ENCODE measurements at regions not wholly inside any gene's neighbourhood (a gene's known extent, or its start where the extent isn't known, plus 50 kb on each side); places are given as distances from the start of the nearest gene placed in this dataset.
A peak's percentile ranks its signal among the peaks of the same experiment; 100 is the strongest.
"Not testable (repeated sequence)": the region's sequence is repeated elsewhere in the genome, so short reads cannot be mapped to it uniquely, and the experiment has no call there.

DNA sequence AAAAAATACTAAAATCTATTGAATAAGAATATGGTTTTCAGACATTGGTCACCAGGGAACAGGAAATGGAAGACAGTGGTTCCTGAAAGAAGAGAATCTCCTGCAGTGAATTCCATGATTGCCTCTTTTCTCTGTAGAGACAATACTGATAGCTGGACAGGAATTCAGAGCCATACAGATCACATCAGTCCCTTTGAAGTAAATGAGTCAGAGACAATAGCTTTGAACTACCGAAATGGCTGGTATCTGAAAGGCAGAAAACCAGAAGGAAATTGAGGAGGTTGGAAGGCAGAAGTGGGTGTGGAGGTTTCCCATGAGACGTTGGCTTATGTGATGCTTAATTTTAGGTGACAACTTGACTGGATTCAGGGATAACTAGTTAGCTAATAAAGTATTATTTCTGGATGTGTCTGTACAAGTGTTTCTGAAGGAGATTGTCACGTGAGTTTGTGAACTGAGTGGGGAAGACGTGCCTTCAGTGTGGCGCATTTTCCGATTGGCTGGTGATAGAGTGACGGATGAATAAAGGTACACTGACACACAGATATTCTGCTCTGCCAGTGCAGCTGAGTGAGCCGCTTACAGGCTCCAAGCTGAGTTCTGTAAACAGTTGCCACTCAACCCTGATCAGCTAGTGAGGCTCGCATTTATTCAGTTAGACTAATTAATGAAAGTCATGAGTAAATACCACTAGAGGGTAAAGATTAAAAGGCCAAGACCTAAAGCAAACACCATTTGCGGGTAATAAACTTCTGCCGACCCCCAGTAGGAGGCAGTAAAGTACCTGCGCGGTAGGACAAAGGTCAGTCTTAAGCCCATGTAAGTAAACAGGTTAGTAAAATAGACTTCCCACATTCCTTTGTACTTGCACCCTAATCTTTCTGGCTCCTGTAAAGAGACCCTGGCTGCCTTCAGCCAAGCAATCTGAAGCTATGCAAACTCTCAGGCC is 1298.6 kb downstream of the SI start:
- in situ Hi-C loops (cut with HindIII; ENCODE audit: low pct_unique_long_range_greater_than_20kb, low sequenced_read_pairs), result no loop called here
- peak; percentile 39 for DNase-seq (ENCODE audit: low read depth, low spot score)

GRCh38 chr3:163776743-163777142 is 1301.6 kb downstream of the SI start:
- DNase-seq (ENCODE audit: low read depth, low spot score), result no peak
- in situ Hi-C loops (cut with HindIII; ENCODE audit: low pct_unique_long_range_greater_than_20kb, low sequenced_read_pairs), result no loop called here

- no peak for DNase-seq (ENCODE audit: low read depth, low spot score)
- in situ Hi-C loops (cut with HindIII; ENCODE audit: low pct_unique_long_range_greater_than_20kb, low sequenced_read_pairs), result no loop called here
Measured at GRCh38 chr3:163773136-163773535, 1305.2 kb downstream of the SI start.

GRCh38 chr3:163768048-163768447 is 1310.2 kb downstream of the SI start:
- DNase-seq (ENCODE audit: low read depth, low spot score), result no peak
- in situ Hi-C loops (cut with HindIII; ENCODE audit: low pct_unique_long_range_greater_than_20kb, low sequenced_read_pairs), result no loop called here

GRCh38 chr3:163766112-163766511 is 1312.2 kb downstream of the SI start:
- in situ Hi-C loops (cut with HindIII; ENCODE audit: low pct_unique_long_range_greater_than_20kb, low sequenced_read_pairs), result no loop called here
- DNase-seq (ENCODE audit: low read depth, low spot score), result no peak

DNA sequence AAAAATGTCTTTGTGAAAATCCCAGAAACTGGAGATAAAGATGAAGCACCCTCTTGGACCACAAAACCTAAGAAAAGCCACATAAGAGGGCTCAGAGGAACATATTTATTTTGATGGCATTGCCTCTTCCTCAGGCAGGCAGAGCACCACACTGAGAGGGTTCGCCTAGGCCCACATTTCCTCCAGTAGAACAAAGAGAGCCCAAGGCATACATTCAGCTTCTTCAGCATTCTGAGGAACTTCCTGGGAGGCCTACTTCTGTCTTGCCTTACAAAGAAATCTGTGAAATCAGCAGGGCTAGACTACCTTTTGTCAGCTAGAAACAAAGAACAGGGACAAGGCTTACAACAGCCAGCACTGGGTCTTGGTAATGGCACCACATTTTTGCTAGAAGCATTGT is 1325.3 kb downstream of the SI start:
- in situ Hi-C loops (cut with HindIII; ENCODE audit: low pct_unique_long_range_greater_than_20kb, low sequenced_read_pairs), result no loop called here
- no peak for DNase-seq (ENCODE audit: low read depth, low spot score)

- in situ Hi-C loops (cut with HindIII; ENCODE audit: low pct_unique_long_range_greater_than_20kb, low sequenced_read_pairs), result no loop called here
- no peak for DNase-seq (ENCODE audit: low read depth, low spot score)
Measured at GRCh38 chr3:163745204-163745603, 1333.1 kb downstream of the SI start.

DNA sequence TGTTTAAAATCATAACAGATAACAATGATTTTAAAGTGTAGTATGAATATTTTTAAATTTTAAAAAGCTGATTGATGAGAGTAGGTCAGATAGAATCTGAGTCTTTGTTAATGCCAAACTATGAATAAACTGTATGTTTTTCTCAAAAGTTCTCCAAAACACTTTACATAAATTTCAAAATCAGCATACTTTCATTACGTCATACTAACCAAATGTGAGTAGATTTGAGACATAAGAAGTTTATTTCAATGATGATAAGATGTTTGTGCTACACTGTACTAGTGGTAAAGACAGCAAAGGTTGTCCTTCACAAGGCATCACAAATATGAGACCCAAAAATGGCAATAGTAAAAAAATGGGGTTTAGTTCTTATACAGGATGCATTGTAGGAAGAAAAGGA is 1342.9 kb downstream of the SI start:
- DNase-seq (ENCODE audit: low read depth, low spot score), result no peak
- in situ Hi-C loops (cut with HindIII; ENCODE audit: low pct_unique_long_range_greater_than_20kb, low sequenced_read_pairs), result no loop called here

DNA sequence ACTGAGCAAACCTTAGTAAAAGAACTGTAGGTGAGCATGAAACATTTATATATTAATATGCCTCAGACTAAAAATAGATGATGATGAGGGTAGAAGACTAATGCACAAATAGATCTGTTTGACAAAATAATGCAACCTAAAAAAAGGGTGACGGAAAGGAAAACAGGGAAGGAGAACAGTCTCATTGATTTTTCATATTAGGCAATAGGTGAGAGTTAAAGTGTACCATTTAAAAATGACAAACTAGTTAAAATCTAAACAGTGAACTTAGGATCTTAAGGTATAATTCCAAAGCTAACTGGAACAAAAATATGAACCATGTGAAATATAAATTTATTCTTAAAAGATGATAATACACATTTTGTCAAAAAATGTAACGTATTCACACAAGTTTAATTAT is 1347.6 kb downstream of the SI start:
- no peak for DNase-seq (ENCODE audit: low read depth, low spot score)
- in situ Hi-C loops (cut with HindIII; ENCODE audit: low pct_unique_long_range_greater_than_20kb, low sequenced_read_pairs), result no loop called here

DNA sequence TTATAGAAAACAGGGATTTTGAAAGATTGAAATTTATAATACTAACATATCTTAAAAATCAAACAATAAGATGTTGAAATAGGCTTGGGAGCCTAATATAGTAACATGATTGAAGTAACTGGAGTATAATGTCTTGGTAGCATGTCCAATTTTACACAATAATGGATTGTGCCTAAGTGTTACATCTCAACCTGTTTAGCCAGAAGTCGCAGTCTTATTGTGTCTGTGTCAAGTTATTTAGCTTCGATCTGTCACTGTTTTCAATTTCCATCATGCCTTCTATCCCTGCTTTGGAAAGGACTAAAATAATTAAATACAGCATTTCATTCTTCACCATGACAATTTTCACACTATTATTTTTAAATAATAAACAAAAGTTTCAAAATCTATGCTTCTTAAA is 1352.2 kb downstream of the SI start:
- in situ Hi-C loops (cut with HindIII; ENCODE audit: low pct_unique_long_range_greater_than_20kb, low sequenced_read_pairs), result no loop called here

DNA sequence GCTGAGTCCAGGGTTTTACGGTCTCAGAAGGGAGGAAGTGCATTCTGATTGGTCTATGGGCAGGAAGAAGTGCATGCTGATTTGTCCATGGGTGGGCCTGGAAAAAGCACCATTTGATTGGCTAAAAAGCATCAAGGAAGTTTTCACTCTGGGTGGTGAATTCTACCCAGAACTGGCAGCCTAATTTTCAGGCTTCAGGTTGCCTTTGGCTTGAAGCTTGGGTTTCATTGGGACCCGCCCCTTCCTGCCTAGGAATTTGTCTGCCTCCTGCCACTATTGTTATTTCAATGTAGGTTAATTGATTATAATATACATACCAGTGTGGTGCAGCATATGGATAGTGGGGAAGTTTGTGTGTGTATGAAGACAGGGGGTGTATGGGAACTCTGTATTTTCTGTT is 1355.9 kb downstream of the SI start:
- DNase-seq (ENCODE audit: low read depth, low spot score), result no peak
- in situ Hi-C loops (cut with HindIII; ENCODE audit: low pct_unique_long_range_greater_than_20kb, low sequenced_read_pairs), result no loop called here

More for the DNA sequence above, 1352.2 kb downstream of the SI start:
- DNase-seq (ENCODE audit: low read depth, low spot score), result no peak

- DNase-seq (ENCODE audit: low read depth, low spot score), result no peak
- in situ Hi-C loops (cut with HindIII; ENCODE audit: low pct_unique_long_range_greater_than_20kb, low sequenced_read_pairs), result no loop called here
Measured at GRCh38 chr3:163721596-163721995, 1356.7 kb downstream of the SI start.

GRCh38 chr3:163717377-163717776 is 1360.9 kb downstream of the SI start:
- in situ Hi-C loops (cut with HindIII; ENCODE audit: low pct_unique_long_range_greater_than_20kb, low sequenced_read_pairs), result no loop called here
- no peak for DNase-seq (ENCODE audit: low read depth, low spot score)

GRCh38 chr3:163708428-163708827 is 1369.9 kb downstream of the SI start:
- no peak for DNase-seq (ENCODE audit: low read depth, low spot score)
- in situ Hi-C loops (cut with HindIII; ENCODE audit: low pct_unique_long_range_greater_than_20kb, low sequenced_read_pairs), result no loop called here

GRCh38 chr3:163707659-163708058 is 1370.6 kb downstream of the SI start:
- in situ Hi-C loops (cut with HindIII; ENCODE audit: low pct_unique_long_range_greater_than_20kb, low sequenced_read_pairs), result no loop called here
- no peak for DNase-seq (ENCODE audit: low read depth, low spot score)

DNA sequence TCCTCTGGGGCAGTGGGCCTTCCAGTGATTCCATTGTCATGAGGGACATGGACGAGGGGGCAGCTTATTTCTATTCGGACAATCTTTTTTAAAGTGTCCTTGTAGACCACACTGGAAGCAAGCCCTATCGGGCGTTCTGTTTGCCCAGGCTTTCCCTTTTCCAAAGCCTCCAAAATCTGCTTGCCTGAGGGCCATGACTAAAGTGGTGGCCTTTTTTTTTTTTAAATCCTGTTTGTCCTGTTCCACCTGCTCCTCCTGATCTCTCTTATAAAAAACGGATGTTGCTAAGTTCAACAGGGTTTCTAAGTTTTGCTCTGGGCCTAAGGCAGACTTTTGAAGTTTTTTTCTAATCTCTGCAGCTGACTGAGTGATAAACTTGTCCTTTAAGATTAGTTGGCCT is 1380.1 kb downstream of the SI start:
- DNase-seq (ENCODE audit: low read depth, low spot score); in situ Hi-C loops (cut with HindIII; ENCODE audit: low pct_unique_long_range_greater_than_20kb, low sequenced_read_pairs): not testable (repeated sequence)

- in situ Hi-C loops (cut with HindIII; ENCODE audit: low pct_unique_long_range_greater_than_20kb, low sequenced_read_pairs), result no loop called here
- DNase-seq (ENCODE audit: low read depth, low spot score), result no peak
Measured at GRCh38 chr3:163692494-163692893, 1385.8 kb downstream of the SI start.

DNA sequence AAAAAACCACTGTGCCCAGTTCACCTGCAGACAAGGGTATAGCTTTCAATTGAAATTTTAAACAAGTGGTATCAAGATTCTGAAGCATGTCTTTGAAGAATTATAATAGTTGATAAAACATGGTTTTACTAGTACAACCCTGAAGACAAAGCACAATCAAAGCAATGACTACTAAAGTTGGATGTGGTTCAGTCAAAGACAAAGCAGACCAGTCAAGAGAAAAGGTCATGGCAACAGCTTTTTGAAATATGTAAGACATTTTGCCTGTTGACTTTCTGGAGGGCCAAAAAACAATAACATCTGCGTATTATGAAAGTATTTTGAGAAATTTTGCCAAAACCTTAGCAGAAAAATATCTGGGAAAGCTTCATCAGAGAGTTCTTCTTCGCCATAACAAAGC is 1393.6 kb downstream of the SI start:
- in situ Hi-C loops (cut with HindIII; ENCODE audit: low pct_unique_long_range_greater_than_20kb, low sequenced_read_pairs), result no loop called here
- peak; percentile 73 for DNase-seq (ENCODE audit: low read depth, low spot score)

GRCh38 chr3:163672954-163673353 is 1405.3 kb downstream of the SI start:
- in situ Hi-C loops (cut with HindIII; ENCODE audit: low pct_unique_long_range_greater_than_20kb, low sequenced_read_pairs), result no loop called here
- DNase-seq (ENCODE audit: low read depth, low spot score), result peak; percentile 45

Data from SK-MEL-5 (cell line).